GM12892 (cell line): ENCODE measurements at regions not wholly inside any gene's neighbourhood (a gene's known extent, or its start where the extent isn't known, plus 50 kb on each side); places are given as distances from the start of the nearest gene placed in this dataset.

Experiments
- POLR2A ChIP-seq: IDR thresholded peaks from 2 replicates; pipeline ENCODE4 v1.6.1; 2011; ENCODE audit warnings: low read depth, low read length, control low read depth
- POLR2AphosphoS5 ChIP-seq: IDR thresholded peaks from 2 replicates; pipeline ENCODE4 v1.6.1; 2011; ENCODE audit warnings: low read depth, low read length, control low read depth
- TAF1 ChIP-seq: IDR thresholded peaks from 2 replicates; pipeline ENCODE4 v1.6.1; 2011; ENCODE audit warnings: low read depth, mild to moderate bottlenecking, control low read depth, low read length, borderline replicate concordance

DNA sequence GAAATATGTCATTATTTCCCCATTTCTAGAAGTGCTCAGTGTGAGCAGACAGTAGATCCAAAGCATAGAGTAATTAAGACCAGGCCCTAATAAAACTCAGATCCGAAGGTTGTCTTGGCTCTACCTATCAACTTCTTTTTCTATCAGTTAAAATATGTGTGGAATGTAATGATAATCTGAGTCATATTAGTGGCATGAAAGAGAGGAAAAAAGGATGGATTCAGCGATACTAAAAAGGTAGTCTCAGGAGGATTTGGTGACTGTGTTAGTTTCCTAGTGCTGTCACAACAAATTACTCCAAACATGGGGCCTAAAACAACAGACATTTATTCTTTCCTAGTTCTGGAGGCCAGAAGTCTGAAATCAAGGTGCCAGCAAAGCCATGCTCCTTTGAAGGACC lies 103.7 kb upstream of the NABP1 start:
- no peak for TF ChIP-seq POLR2A
- no peak for TF ChIP-seq POLR2AphosphoS5
- TF ChIP-seq TAF1: no peak
